SK-N-SH (cell line): ENCODE measurements at regions not wholly inside any gene's neighbourhood (a gene's known extent, or its start where the extent isn't known, plus 50 kb on each side); places are given as distances from the start of the nearest gene placed in this dataset.

Experiments
- CTCF ChIP-seq: fragments of 200-600 bp; sonication (generic); IDR thresholded peaks from 2 replicates; pipeline ENCODE4 v1.6.1; 2017; ENCODE audit warnings: antibody characterized with exemption, mild to moderate bottlenecking, moderate library complexity
- EP300 ChIP-seq, 2 experiments: IDR thresholded peaks; 2 replicates each; pipeline versions ENCODE4 v1.4.0 to v1.6.1; 2012; ENCODE audit warnings: borderline replicate concordance in 1 of 2, low read depth in 1 of 2, low read length in 1 of 2
- EZH2phosphoT487 ChIP-seq: fragments of 200-600 bp; sonication (generic); IDR thresholded peaks from 2 replicates; pipeline ENCODE4 v1.6.1; 2017; ENCODE audit warnings: low read depth, mixed run types, mild to moderate bottlenecking, antibody characterized with exemption, moderate library complexity, borderline replicate concordance
- RAD21 ChIP-seq: IDR thresholded peaks from 2 replicates; pipeline ENCODE4 v1.6.1; 2012; ENCODE audit warnings: mild to moderate bottlenecking, low read length
- SIN3A ChIP-seq: IDR thresholded peaks from 2 replicates; pipeline ENCODE4 v1.6.1; 2012; ENCODE audit warnings: low read depth, mild to moderate bottlenecking, low read length, moderate library complexity, borderline replicate concordance
- USF1 ChIP-seq: IDR thresholded peaks from 2 replicates; pipeline ENCODE4 v1.4.0; 2012; ENCODE audit warnings: low read depth, borderline replicate concordance
- ZBTB33 ChIP-seq: IDR thresholded peaks from 2 replicates; pipeline ENCODE4 v1.4.0; 2012; ENCODE audit warnings: low read depth, borderline replicate concordance

- TF ChIP-seq EP300 (IDR thresholded peaks at IDR 0.05; ENCODE audit: borderline replicate concordance in 1 of 2, low read depth in 1 of 2, low read length in 1 of 2), result no peak
- no peak for TF ChIP-seq SIN3A
- TF ChIP-seq CTCF, result no peak
- TF ChIP-seq ZBTB33, result no peak
- no peak for TF ChIP-seq EZH2phosphoT487
- TF ChIP-seq RAD21, result no peak
- no peak for TF ChIP-seq USF1
Measured at GRCh38 chr6:140494321-140495108, 1120.1 kb upstream of the CITED2 start.
